ENCODE measurements at regions not wholly inside any gene's neighbourhood (a gene's known extent, or its start where the extent isn't known, plus 50 kb on each side); places are given as distances from the start of the nearest gene placed in this dataset.

DNA sequence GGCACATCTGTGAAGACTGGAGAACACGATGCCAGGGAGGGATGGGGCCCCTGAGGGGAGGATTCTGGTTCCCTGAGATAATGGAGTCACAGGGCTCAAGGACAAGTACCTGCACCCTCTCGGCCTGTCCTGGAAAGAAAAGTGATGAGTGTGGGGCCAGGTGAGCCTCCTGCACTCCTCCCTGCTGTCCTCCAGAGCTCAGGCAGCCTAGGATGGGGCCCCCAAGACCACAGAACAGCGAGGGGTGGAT is 101.3 kb upstream of the TNRC6C start:
- Histone ChIP-seq H3K27me3 (ENCODE audit: control insufficient read depth, insufficient read depth, low read length) (peaks cover 6% of the 10 kb centered on the region), H3K27ac (ENCODE audit: low read length) (no peak overlapping the region), H3K36me3 (ENCODE audit: control insufficient read depth, insufficient read depth, low read length) (no peaks in the 10 kb centered on the region), H3K9me3 (replicated peaks; ENCODE audit: control insufficient read depth, low read depth, low read length) (no peaks in the 10 kb centered on the region), H3K4me3 (ENCODE audit: low read length) (no peak overlapping the region), H3K4me1 (ENCODE audit: control insufficient read depth, insufficient read depth, low read length) (peaks cover 10% of the 10 kb centered on the region)
- no peak for DNase-seq
- WGBS (ENCODE audit: insufficient coverage): 67% methylated on average over 2 of the region's 3 CpGs

DNA sequence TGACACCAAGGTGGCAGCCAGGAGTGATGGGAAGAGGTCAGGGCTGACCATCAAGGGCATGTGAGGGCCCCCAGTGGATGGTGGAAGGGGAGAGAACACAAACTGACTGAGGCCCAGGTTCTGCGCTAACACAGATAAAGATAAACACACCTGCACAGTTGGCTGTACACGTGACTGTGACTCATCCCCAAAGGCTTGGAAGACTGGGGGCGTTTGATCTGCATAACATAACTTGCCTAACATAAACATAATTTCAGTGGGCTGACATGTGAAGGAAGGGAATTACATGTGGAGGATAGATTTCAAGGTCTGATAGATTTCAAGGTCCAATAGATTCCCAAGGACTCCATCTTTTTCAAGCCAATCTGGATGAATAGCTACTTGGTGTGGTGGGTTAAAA is 100.9 kb upstream of the TNRC6C start:
- peaks cover 4% of the 10 kb centered on the region for H3K27me3 ChIP-seq (ENCODE audit: control insufficient read depth, insufficient read depth, low read length)
- no CpG with 5 or more reads among the region's 3 CpGs for WGBS (ENCODE audit: insufficient coverage)

DNA sequence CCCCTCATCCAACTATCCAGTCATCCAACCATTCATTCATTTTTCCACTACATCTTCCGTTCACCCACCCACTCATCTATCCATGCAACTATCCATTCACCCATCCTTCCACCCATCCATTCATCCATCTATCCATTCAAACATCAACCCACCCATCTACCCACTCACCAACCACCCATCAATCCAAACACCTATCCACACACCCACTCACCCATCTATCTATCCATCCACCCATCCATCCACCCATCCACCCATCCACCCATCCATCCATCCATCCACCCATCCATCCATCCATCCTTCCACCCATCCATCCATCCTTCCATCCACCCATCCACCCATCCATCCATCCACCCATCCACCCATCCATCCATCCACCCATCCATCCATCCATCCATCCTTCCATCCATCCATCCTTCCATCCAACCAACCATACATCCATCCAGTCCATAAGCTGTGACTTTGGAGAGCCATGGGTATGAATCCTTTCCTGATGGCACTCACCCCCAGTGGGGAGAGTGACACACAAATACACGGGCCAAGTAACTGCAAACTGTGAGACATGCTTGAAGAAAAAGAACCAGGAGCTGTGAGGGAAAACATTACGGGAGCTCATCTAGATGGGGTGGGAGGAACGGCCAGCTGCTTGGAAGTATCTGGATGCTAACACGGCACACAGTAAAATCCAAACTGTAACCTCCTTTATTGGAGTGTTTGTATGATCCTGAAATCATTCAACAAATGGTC is 100.0 kb upstream of the TNRC6C start:
- Histone ChIP-seq H3K36me3 (ENCODE audit: control insufficient read depth, insufficient read depth, low read length) (no peaks in the 10 kb centered on the region), H3K4me3 (ENCODE audit: low read length) (no peak overlapping the region), H3K27me3 (ENCODE audit: control insufficient read depth, insufficient read depth, low read length) (peaks cover 2% of the 10 kb centered on the region), H3K27ac (ENCODE audit: low read length) (no peak overlapping the region), H3K9me3 (replicated peaks; ENCODE audit: control insufficient read depth, low read depth, low read length) (no peaks in the 10 kb centered on the region), H3K4me1 (ENCODE audit: control insufficient read depth, insufficient read depth, low read length) (peaks cover 7% of the 10 kb centered on the region)
- WGBS (ENCODE audit: insufficient coverage): 86% methylated on average over 2 of the region's 5 CpGs
- no peak for DNase-seq

More for the DNA sequence above, 100.9 kb upstream of the TNRC6C start:
- Histone ChIP-seq H3K4me1 (ENCODE audit: control insufficient read depth, insufficient read depth, low read length) (peaks cover 8% of the 10 kb centered on the region), H3K4me3 (ENCODE audit: low read length) (no peak overlapping the region), H3K27ac (ENCODE audit: low read length) (no peak overlapping the region), H3K36me3 (ENCODE audit: control insufficient read depth, insufficient read depth, low read length) (no peaks in the 10 kb centered on the region), H3K9me3 (replicated peaks; ENCODE audit: control insufficient read depth, low read depth, low read length) (no peaks in the 10 kb centered on the region)
- DNase-seq: no peak

DNA sequence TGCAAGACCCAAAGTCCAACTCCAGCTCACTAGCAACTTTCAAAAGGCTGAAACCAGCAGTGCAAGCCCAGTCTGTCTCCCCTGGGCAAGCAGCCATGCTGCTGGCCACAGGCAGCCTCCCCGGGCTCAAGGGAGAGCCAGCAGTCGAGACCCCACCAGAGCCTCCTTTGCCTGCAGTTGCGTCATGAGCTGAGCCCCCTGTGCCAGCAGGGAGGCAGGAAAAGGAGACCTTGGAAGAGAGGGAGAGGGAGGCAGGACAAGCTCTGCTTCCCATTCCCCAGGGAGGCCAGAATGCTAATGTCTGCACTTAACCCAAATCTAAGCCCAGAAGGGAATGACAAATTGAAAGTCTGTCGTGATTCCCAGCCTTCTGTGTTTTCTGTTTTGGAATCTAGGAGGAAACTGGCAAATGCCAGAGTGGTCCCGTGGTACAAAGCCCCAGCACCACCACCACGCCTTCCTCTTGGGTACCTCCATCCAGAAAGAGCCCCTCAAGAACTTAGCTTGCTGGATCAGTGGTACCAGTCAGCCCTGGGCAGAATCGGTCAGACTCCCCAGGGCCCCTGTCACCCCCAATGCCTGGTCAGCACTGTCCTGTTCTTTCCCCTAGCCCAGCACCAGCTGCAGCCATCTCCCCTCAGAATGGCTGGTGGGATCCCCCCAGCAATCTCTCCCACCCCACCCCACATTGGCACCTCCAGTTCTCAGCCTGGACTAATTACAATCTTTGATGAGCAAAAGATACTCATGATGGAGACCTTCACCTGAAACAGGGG is 99.3 kb upstream of the TNRC6C start:
- Histone ChIP-seq H3K9me3 (replicated peaks; ENCODE audit: control insufficient read depth, low read depth, low read length) (no peaks in the 10 kb centered on the region), H3K27me3 (ENCODE audit: control insufficient read depth, insufficient read depth, low read length) (peaks cover 2% of the 10 kb centered on the region), H3K27ac (ENCODE audit: low read length) (no peak overlapping the region), H3K4me1 (ENCODE audit: control insufficient read depth, insufficient read depth, low read length) (peaks cover 14% of the 10 kb centered on the region), H3K36me3 (ENCODE audit: control insufficient read depth, insufficient read depth, low read length) (no peaks in the 10 kb centered on the region), H3K4me3 (ENCODE audit: low read length) (no peak overlapping the region)
- 53% methylated on average over 4 of the region's 7 CpGs for WGBS (ENCODE audit: insufficient coverage)
- no peak for DNase-seq

DNA sequence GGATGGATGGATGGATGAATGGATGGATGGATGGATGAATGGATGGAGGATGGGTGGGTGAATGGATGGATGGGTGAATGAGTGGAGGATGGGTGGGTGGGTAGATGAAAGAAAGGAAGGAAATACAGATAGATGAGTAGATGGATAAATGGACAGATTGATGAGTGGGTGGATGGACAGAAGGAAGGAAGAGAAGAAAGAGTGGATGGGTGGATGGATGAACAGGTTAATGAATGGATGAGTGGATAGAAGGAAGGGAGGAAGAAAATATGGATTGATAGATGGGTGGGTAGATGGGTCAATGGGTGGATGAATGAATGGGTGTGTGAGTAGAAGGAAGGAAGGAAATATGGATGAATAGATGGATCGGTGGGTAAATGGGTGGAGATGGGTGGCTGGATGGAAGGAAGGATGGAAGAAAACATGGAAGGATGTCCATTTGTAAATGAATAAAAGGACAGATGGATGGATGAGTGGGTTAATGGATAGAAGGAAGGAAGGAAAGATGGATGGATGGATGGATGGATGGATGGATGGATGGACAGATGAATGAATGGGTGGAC is 97.3 kb upstream of the TNRC6C start:
- no peak for DNase-seq

DNA sequence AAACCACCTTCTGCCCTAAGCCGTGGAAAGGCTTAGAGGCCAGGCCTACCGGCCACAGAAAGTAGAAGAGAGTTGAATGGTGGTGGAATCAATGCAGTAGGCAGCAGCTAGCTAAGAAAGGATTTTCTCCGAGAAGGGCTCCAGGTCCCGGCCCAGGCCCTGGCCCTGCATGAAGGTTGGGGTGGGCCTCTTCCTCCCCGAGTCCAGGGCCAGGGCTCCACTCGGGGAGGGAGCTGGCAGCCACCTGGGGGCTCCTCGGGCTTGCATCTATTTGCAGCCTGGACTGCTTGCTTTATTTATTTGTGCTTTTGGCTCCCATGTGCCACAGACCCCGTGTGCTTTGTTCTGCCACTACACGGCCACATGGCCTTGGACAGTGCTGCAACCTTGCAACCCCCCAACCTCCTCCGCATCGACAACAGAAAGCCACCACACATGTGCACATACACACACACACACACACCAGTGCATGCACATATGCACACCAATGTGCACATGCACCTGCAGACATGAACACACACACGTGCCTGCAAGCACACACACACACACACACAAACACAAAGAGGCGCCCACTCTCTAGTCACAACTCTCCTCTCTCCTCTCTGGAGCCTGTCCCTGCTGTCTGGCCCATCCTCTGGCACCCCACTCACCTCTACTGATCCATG is 96.4 kb upstream of the TNRC6C start:
- Histone ChIP-seq H3K9me3 (replicated peaks; ENCODE audit: control insufficient read depth, low read depth, low read length) (no peaks in the 10 kb centered on the region), H3K36me3 (ENCODE audit: control insufficient read depth, insufficient read depth, low read length) (no peaks in the 10 kb centered on the region), H3K27me3 (ENCODE audit: control insufficient read depth, insufficient read depth, low read length) (peaks cover 4% of the 10 kb centered on the region), H3K27ac (ENCODE audit: low read length) (no peak overlapping the region), H3K4me1 (ENCODE audit: control insufficient read depth, insufficient read depth, low read length) (peaks cover 28% of the 10 kb centered on the region), H3K4me3 (ENCODE audit: low read length) (no peak overlapping the region)
- no peak for DNase-seq
- 70% methylated on average over 11 of the region's 13 CpGs for WGBS (ENCODE audit: insufficient coverage)

More for the DNA sequence above, 97.3 kb upstream of the TNRC6C start:
- Histone ChIP-seq H3K9me3 (replicated peaks; ENCODE audit: control insufficient read depth, low read depth, low read length) (no peaks in the 10 kb centered on the region), H3K4me1 (ENCODE audit: control insufficient read depth, insufficient read depth, low read length) (peaks cover 28% of the 10 kb centered on the region), H3K27me3 (ENCODE audit: control insufficient read depth, insufficient read depth, low read length) (peaks cover 4% of the 10 kb centered on the region), H3K36me3 (ENCODE audit: control insufficient read depth, insufficient read depth, low read length) (no peaks in the 10 kb centered on the region), H3K4me3 (ENCODE audit: low read length) (no peak overlapping the region), H3K27ac (ENCODE audit: low read length) (no peak overlapping the region)
- WGBS (ENCODE audit: insufficient coverage): 92% methylated on average over 1 of the region's 1 CpG

DNA sequence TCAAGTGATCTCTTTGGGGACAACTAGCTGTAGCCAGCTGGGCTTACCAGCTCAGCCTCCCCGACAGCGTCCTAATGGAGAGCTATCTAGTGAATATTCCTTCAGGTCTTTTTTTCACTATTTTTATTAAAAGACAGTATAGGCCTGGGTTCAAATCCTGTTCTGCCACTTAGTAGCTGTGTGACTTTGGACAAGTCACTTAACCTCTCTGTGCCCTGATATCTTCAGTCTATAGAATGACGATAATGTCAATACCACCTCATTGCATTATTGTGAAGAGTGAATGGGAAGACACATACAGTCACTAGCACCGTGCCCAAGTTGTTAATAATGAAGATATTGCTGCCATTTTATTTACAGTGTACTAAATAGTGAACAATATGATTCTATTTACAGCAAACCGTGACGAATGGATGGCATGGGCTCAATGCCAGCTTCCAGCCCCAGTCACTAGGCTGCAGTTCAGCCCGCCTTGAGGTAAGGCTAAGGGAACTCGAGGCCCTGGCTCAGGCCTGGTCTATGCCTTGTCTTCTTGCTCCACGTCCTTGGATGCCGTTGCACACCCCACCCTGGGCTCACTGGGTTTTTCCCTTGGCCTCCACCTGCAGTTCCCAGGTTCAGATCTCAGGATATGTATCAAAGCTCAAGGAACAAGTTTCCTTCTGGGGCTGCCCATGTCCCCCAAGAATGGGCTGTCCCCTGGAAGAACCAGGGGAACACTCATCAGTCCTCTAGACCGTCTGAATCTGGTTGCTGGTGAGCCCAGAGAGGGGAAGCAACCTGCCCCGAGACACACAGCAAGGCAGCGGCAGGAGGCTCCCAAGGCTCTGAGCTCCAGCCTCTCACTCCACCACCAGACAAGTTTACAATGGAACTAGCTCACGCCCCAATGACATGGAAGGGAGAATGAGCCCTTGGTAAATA is 95.4 kb upstream of the TNRC6C start:
- Histone ChIP-seq H3K9me3 (replicated peaks; ENCODE audit: control insufficient read depth, low read depth, low read length) (no peaks in the 10 kb centered on the region), H3K4me3 (ENCODE audit: low read length) (no peak overlapping the region), H3K27me3 (ENCODE audit: control insufficient read depth, insufficient read depth, low read length) (peaks cover 4% of the 10 kb centered on the region), H3K27ac (ENCODE audit: low read length) (no peak overlapping the region), H3K36me3 (ENCODE audit: control insufficient read depth, insufficient read depth, low read length) (no peaks in the 10 kb centered on the region), H3K4me1 (ENCODE audit: control insufficient read depth, insufficient read depth, low read length) (peaks cover 28% of the 10 kb centered on the region)
- 80% methylated on average over 7 of the region's 14 CpGs for WGBS (ENCODE audit: insufficient coverage)
- DNase-seq: no peak

DNA sequence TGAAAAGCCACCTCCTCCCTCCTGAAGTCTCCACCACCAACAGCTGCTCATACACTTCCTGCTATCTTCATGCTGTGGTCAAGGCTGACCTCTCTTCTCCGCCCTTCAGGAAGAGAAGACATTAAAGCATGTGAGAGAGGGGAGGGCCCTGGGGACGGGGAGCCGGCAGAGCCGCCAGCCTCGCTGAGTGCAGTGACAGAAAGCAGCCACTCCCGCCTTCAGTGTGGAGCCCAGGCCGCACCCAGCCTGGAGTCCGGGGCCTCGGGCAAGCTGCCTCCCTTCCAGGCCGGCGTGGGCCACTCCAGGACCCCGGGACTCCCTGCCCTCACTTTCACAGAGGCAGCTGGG is 94.7 kb upstream of the TNRC6C start:
- Histone ChIP-seq H3K27me3 (ENCODE audit: control insufficient read depth, insufficient read depth, low read length) (peaks cover 4% of the 10 kb centered on the region), H3K4me3 (ENCODE audit: low read length) (no peak overlapping the region), H3K4me1 (ENCODE audit: control insufficient read depth, insufficient read depth, low read length) (peaks cover 28% of the 10 kb centered on the region), H3K9me3 (replicated peaks; ENCODE audit: control insufficient read depth, low read depth, low read length) (no peaks in the 10 kb centered on the region), H3K27ac (ENCODE audit: low read length) (no peak overlapping the region), H3K36me3 (ENCODE audit: control insufficient read depth, insufficient read depth, low read length) (no peaks in the 10 kb centered on the region)
- peak; percentile 59 for DNase-seq
- WGBS (ENCODE audit: insufficient coverage): 9% methylated on average over 10 of the region's 12 CpGs

DNA sequence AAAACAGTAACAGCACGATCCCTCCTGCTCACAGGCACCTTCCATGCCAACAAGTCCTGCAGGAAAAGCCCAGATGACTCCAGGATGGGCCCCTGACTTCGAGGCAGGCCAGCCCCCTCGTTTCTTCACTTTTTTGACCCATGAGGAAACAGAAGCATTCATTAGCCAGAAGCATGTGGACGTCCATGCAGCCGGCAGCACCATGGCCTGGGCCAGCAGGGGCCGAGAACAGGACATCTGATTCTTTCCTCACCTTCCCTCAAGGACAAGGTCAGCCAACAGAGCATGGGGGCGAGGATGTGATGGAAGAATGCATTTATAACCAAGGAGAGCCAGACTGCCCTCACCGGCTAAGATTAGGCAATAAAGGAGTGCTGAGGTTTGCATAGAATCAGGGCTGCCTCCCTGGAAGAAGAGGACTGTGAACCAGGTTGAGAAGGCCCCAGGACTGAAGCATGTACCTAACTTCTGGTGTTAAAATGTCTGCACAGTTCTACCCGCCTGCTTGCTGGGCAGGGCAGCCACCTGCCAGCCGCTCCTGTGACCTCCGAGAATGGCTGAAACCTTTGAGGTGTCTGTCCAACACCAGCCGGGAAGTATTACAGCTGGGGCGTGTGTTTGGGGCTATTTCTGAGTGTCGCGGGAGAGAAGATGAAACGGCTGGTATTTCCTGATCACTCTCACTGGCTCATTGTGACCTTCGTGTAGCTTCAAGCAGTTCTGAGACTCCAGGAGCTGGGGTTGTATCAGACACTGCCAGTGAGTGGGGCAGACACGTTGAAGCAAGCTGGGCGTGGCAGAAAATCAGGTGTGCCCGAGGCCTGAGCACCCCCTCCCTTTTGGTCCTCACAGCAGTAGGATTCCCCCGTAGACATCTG is 94.0 kb upstream of the TNRC6C start:
- no peaks in the 10 kb centered on the region for H3K36me3 ChIP-seq (ENCODE audit: control insufficient read depth, insufficient read depth, low read length)
- H3K27me3 ChIP-seq (ENCODE audit: control insufficient read depth, insufficient read depth, low read length): peaks cover 6% of the 10 kb centered on the region
- no peaks in the 10 kb centered on the region for H3K9me3 ChIP-seq (replicated peaks; ENCODE audit: control insufficient read depth, low read depth, low read length)
- 45% methylated on average over 14 of the region's 21 CpGs for WGBS (ENCODE audit: insufficient coverage)
- no peak for DNase-seq
- peak overlapping the region; percentile 20 for H3K27ac ChIP-seq (ENCODE audit: low read length)
- H3K4me1 ChIP-seq (ENCODE audit: control insufficient read depth, insufficient read depth, low read length): peaks cover 25% of the 10 kb centered on the region
- no peak overlapping the region for H3K4me3 ChIP-seq (ENCODE audit: low read length)

Measured in muscle of leg (tissue), 3 donors.